22Rv1 (cell line): ENCODE measurements at regions not wholly inside any gene's neighbourhood (a gene's known extent, or its start where the extent isn't known, plus 50 kb on each side); places are given as distances from the start of the nearest gene placed in this dataset.

Experiments
- ZFX ChIP-seq: fragments of 450-650 bp; IDR thresholded peaks from 2 replicates; pipeline ENCODE4 v1.6.1; 2017; ENCODE audit warnings: antibody characterized with exemption, borderline replicate concordance
- TF ChIP-seq, protein P1 (sequence below): fragments of 450-650 bp; IDR thresholded peaks from 2 replicates; pipeline ENCODE4 v1.5.1; 2017; ENCODE audit warnings: mild to moderate bottlenecking

DNA sequence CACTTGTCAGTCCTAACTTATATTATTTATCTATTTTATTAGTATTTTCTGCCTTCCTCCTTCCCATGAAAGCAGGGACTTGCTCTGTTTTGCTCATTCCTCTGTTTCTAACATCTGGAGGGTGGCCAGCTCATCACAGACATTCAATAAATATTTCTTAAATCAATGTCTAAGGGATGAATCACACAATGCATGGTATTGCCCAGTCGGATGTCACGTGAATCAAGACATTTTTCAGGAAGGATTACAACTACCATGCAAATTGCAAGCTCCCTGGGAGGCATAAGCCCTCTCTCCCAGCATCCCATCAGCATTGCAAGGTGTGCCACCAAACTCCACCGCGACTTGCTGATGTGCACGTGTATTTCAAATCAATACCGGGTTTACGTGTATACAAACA is 146.6 kb upstream of the RNF32 start:
- TF ChIP-seq, protein P1, sequence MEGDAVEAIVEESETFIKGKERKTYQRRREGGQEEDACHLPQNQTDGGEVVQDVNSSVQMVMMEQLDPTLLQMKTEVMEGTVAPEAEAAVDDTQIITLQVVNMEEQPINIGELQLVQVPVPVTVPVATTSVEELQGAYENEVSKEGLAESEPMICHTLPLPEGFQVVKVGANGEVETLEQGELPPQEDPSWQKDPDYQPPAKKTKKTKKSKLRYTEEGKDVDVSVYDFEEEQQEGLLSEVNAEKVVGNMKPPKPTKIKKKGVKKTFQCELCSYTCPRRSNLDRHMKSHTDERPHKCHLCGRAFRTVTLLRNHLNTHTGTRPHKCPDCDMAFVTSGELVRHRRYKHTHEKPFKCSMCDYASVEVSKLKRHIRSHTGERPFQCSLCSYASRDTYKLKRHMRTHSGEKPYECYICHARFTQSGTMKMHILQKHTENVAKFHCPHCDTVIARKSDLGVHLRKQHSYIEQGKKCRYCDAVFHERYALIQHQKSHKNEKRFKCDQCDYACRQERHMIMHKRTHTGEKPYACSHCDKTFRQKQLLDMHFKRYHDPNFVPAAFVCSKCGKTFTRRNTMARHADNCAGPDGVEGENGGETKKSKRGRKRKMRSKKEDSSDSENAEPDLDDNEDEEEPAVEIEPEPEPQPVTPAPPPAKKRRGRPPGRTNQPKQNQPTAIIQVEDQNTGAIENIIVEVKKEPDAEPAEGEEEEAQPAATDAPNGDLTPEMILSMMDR, result no peak
- no peak for TF ChIP-seq ZFX
